ENCODE measurements at regions not wholly inside any gene's neighbourhood (a gene's known extent, or its start where the extent isn't known, plus 50 kb on each side); places are given as distances from the start of the nearest gene placed in this dataset.

DNA sequence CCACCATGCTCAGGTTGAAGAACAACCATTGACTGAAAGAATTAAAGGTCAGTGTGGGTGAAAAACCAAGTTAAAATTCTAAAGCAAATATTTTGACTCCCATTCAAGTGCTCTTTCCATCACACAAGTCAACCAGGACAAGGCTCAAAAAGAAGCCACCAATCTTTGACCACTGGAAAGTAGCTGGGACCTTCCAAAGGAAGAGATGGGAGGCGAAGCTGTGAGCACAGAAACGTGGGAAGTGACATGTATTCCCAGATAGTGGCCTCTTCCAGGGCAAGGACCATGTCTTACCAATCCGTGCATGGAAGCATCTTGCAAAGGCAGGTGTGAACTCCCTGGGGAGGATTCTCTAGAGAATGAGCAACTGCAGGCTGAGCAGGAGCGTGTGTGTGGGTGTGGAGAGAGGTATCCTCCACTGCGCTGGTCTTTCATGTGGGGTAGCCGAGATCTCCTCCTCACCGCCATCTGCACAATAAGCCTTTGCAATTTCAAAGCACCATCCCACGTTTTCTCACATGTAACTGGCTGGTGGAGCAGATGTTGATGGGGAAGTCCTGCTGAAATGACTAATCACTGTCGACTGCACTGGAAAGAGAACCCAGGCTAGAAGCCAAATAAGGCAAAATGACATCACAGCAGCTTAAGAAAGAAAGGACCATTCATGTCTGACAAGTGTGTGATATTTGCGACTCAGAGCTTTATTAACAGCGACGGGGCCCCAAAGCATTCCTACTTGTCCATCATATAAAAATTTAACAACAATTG, 189.4 kb upstream of the RREB1 start:
- Histone ChIP-seq H3K4me3 (no peak overlapping the region), H3K9me3 (no peaks in the 10 kb centered on the region), H3K36me3 (no peaks in the 10 kb centered on the region), H3K27ac (no peak overlapping the region), H3K27me3 (ENCODE audit: low read depth) (no peaks in the 10 kb centered on the region), H3K4me1 (peaks cover 23% of the 10 kb centered on the region)
- TF ChIP-seq, protein P1, sequence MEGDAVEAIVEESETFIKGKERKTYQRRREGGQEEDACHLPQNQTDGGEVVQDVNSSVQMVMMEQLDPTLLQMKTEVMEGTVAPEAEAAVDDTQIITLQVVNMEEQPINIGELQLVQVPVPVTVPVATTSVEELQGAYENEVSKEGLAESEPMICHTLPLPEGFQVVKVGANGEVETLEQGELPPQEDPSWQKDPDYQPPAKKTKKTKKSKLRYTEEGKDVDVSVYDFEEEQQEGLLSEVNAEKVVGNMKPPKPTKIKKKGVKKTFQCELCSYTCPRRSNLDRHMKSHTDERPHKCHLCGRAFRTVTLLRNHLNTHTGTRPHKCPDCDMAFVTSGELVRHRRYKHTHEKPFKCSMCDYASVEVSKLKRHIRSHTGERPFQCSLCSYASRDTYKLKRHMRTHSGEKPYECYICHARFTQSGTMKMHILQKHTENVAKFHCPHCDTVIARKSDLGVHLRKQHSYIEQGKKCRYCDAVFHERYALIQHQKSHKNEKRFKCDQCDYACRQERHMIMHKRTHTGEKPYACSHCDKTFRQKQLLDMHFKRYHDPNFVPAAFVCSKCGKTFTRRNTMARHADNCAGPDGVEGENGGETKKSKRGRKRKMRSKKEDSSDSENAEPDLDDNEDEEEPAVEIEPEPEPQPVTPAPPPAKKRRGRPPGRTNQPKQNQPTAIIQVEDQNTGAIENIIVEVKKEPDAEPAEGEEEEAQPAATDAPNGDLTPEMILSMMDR (IDR thresholded peaks at IDR 0.05), result no peak
- ATAC-seq, result no peak
- intact Hi-C loops (cut with DNase I), result no loop called here
- no peak for DNase-seq

DNA sequence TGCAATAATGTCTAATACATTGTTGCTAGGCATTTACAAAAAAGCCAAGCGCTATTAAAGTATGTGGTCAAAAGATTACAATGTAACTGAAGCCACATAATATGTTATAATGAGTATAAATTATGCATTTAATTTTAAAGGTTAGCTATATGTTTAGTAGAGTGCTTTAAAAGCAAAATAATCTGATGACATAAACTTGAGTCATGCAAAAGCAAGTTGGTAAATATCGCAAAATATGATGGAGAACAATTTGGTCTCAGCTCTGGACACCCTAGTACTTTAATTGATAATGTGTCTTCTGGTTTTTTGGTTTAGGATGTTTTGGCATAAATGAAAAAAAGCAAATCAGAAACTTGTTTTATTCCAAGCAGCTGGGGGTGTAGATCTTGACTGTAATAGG, 188.6 kb upstream of the RREB1 start:
- no peak for ATAC-seq
- intact Hi-C loops (cut with DNase I), result no loop called here
- TF ChIP-seq, protein P1 (IDR thresholded peaks at IDR 0.05), result no peak

DNA sequence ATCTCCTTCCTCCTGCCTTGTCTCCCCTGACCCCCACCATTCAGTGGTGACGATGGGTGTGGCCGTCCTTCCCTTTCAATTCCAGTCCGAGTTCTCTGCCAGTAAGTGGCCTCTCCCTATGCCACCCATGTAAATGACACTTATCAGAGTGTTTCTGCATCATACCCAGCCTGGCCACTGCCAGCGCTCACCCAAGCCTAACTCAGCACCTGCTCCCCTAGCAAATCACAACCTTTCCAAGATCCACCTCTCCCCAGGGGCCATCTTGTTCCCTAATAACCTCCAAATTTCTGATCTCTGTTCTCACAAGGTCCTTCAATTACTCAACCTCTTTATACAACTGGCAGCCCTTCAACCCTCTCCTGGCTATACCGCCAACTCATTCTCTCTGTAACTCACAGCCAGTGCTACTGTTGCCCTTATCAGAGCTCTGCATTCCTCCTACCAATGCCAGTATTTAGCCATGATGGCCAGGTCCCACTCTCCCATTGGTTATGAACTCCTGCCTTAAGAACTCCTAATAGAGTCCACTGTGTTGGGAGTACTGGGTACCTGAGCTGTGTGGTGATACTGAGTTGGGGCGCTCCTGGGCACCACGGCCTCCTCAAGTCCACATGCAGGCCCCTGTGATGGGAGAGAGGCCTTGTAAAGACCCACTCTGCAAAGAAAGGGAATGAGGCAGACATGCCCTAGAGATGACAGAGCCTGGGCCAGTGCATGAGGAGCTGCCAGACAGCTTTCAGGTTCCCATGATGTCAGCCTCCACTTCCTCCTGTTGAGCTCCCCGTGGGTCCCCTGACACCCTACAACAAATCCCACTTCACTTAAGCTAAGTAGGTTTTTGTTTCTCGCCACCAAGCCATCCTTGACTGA, 187.4 kb upstream of the RREB1 start:
- H3K9me3 ChIP-seq, result no peaks in the 10 kb centered on the region
- no peak for ATAC-seq
- H3K4me1 ChIP-seq, result peaks cover 16% of the 10 kb centered on the region
- no peaks in the 10 kb centered on the region for H3K36me3 ChIP-seq
- DNase-seq, result no peak
- no peaks in the 10 kb centered on the region for H3K27me3 ChIP-seq (ENCODE audit: low read depth)
- intact Hi-C loops (cut with DNase I), result no loop called here
- H3K4me3 ChIP-seq, result no peak overlapping the region
- no peak overlapping the region for H3K27ac ChIP-seq
- TF ChIP-seq, protein P1 (IDR thresholded peaks at IDR 0.05), result no peak

More for the DNA sequence above, 188.6 kb upstream of the RREB1 start:
- no peak for DNase-seq
- H3K4me1 ChIP-seq, result peaks cover 23% of the 10 kb centered on the region
- no peaks in the 10 kb centered on the region for H3K27me3 ChIP-seq (ENCODE audit: low read depth)
- no peaks in the 10 kb centered on the region for H3K36me3 ChIP-seq
- H3K4me3 ChIP-seq, result no peak overlapping the region
- H3K27ac ChIP-seq, result no peak overlapping the region
- no peaks in the 10 kb centered on the region for H3K9me3 ChIP-seq

DNA sequence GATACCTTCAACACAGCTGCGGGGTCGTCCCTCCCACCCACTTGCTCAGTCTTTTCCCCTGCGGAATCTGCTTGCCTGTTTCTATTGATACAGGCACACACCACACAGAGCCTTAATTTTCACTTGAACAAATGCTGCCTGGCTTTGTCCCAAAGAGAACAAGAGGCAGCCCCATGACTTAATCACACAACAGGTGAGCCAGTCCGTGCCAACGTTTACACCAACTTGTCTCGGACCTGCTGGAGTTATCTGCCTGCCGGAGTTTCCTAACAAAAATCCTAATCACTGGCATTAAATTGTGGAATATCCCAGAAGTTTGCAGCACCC, 186.8 kb upstream of the RREB1 start:
- no peaks in the 10 kb centered on the region for H3K36me3 ChIP-seq
- DNase-seq, result no peak
- no peaks in the 10 kb centered on the region for H3K9me3 ChIP-seq
- no peak overlapping the region for H3K27ac ChIP-seq
- no peaks in the 10 kb centered on the region for H3K27me3 ChIP-seq (ENCODE audit: low read depth)
- ATAC-seq, result no peak
- intact Hi-C loops (cut with DNase I), result no loop called here
- TF ChIP-seq, protein P1 (IDR thresholded peaks at IDR 0.05), result no peak
- H3K4me1 ChIP-seq, result peaks cover 12% of the 10 kb centered on the region
- no peak overlapping the region for H3K4me3 ChIP-seq

DNA sequence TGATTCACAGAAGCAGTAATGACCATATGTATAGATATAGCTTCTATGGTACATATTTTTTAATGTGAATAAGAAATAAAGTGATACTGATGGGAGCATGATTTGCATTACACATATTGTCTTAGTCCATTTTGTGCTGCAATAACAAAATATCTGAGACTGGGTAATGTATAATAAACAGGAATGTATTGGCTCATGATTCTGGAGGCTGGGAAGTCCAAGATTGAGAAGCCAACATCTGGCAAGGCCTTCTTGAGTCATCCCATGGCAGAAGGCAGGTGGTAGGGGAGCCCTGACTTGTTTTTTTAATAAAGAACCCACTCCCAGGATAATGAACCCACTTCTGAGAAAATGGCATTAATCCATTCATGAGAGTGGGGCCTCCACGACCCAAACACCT, 185.6 kb upstream of the RREB1 start:
- H3K36me3 ChIP-seq, result no peaks in the 10 kb centered on the region
- ATAC-seq (no peak), DNase-seq (no peak)
- no peak overlapping the region for H3K27ac ChIP-seq
- no peaks in the 10 kb centered on the region for H3K27me3 ChIP-seq (ENCODE audit: low read depth)
- intact Hi-C loops (cut with DNase I), result no loop called here
- H3K4me3 ChIP-seq, result no peak overlapping the region
- TF ChIP-seq, protein P1 (IDR thresholded peaks at IDR 0.05), result no peak
- H3K4me1 ChIP-seq, result no peaks in the 10 kb centered on the region
- no peaks in the 10 kb centered on the region for H3K9me3 ChIP-seq
